GM06990 (cell line): ENCODE measurements at regions not wholly inside any gene's neighbourhood (a gene's known extent, or its start where the extent isn't known, plus 50 kb on each side); places are given as distances from the start of the nearest gene placed in this dataset.

Experiments
- DNase-seq: peaks from one replicate; pipeline ENCODE4 v3.0.0-alpha.2; 2011; ENCODE audit not compliant: insufficient read length; ENCODE audit errors: extremely low read depth
- H3K27me3 ChIP-seq: replicated peaks from 2 replicates; pipeline ENCODE4 v1.6.0; 2011; ENCODE audit warnings: low read length; ENCODE audit not compliant: control insufficient read depth, insufficient read depth
- H3K36me3 ChIP-seq: 2 replicates; pipeline ENCODE4 v1.5.1; 2011; ENCODE audit warnings: low read length; ENCODE audit not compliant: control insufficient read depth, insufficient read depth
- H3K4me3 ChIP-seq: replicated peaks from 2 replicates; pipeline ENCODE4 v1.5.1; 2011; ENCODE audit warnings: low read depth, mild to moderate bottlenecking, control low read depth, low read length
- TF ChIP-seq, protein P1 (sequence below): IDR thresholded peaks from 2 replicates; pipeline ENCODE4 v1.5.1; 2011; ENCODE audit warnings: low read length, control low read depth, mild to moderate bottlenecking, inconsistent platforms; ENCODE audit not compliant: insufficient read depth, poor library complexity, severe bottlenecking

- no peak for DNase-seq
- Histone ChIP-seq H3K27me3 (no peaks in the 10 kb centered on the region), H3K4me3 (no peak overlapping the region), H3K36me3 (no peaks in the 10 kb centered on the region)
- TF ChIP-seq, protein P1, sequence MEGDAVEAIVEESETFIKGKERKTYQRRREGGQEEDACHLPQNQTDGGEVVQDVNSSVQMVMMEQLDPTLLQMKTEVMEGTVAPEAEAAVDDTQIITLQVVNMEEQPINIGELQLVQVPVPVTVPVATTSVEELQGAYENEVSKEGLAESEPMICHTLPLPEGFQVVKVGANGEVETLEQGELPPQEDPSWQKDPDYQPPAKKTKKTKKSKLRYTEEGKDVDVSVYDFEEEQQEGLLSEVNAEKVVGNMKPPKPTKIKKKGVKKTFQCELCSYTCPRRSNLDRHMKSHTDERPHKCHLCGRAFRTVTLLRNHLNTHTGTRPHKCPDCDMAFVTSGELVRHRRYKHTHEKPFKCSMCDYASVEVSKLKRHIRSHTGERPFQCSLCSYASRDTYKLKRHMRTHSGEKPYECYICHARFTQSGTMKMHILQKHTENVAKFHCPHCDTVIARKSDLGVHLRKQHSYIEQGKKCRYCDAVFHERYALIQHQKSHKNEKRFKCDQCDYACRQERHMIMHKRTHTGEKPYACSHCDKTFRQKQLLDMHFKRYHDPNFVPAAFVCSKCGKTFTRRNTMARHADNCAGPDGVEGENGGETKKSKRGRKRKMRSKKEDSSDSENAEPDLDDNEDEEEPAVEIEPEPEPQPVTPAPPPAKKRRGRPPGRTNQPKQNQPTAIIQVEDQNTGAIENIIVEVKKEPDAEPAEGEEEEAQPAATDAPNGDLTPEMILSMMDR: no peak
Measured at GRCh38 chr9:14462950-14463349, 149.0 kb upstream of the NFIB start.

DNA sequence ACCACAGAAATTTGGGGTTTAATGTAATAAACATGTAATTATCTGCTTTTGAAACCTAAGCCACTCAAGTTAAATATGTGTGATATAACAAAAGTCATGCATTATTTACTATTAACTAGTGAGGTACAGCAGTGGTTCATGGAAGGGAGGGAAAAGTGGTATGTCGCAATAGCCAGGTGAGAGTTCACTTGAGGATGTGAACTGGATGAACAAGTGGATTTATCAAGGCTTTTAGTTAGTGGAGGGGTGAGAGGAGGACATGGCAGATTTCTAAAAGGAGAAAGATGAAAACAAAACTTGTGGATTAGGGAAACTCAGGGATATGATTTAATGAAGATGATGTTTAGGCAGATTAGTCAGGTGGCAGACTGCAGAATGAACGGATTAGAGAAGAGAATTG, 141.3 kb upstream of the NFIB start:
- DNase-seq: no peak
- no peaks in the 10 kb centered on the region for H3K36me3 ChIP-seq
- TF ChIP-seq, protein P1: no peak
- H3K4me3 ChIP-seq: no peak overlapping the region
- no peaks in the 10 kb centered on the region for H3K27me3 ChIP-seq

- DNase-seq: no peak
- TF ChIP-seq, protein P1: no peak
- Histone ChIP-seq H3K4me3 (no peak overlapping the region), H3K27me3 (no peaks in the 10 kb centered on the region), H3K36me3 (no peaks in the 10 kb centered on the region)
Measured at GRCh38 chr9:14453286-14453685, 139.3 kb upstream of the NFIB start.

GRCh38 chr9:14452539-14452938, 138.6 kb upstream of the NFIB start:
- no peaks in the 10 kb centered on the region for H3K27me3 ChIP-seq
- TF ChIP-seq, protein P1: no peak
- no peak for DNase-seq
- H3K36me3 ChIP-seq: no peaks in the 10 kb centered on the region
- no peak overlapping the region for H3K4me3 ChIP-seq

GRCh38 chr9:14451949-14452348, 138.0 kb upstream of the NFIB start:
- no peaks in the 10 kb centered on the region for H3K27me3 ChIP-seq
- peak; percentile 11 for DNase-seq
- TF ChIP-seq, protein P1: no peak
- no peak overlapping the region for H3K4me3 ChIP-seq
- no peaks in the 10 kb centered on the region for H3K36me3 ChIP-seq

DNA sequence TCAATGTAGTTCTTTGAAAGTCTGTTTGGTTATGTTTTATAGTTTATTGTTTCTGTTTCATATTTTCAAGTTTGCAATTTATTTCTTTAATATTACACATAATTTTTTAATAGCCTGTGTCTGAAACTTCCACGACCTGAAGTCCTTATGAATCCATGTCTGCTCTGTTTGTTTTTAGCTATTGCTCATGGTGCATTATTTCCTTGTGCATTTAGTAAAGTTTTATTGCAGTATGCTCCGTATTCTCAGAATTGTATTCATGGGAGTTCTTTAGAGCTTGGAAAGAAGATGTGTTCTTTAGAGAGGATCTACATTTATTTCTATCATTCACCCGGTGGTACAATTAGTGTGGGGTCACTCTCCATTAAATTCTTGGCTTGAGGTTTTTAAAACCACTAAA, 133.2 kb upstream of the NFIB start:
- DNase-seq: no peak
- TF ChIP-seq, protein P1: no peak
- H3K4me3 ChIP-seq: no peak overlapping the region
- H3K36me3 ChIP-seq: no peaks in the 10 kb centered on the region
- H3K27me3 ChIP-seq: no peaks in the 10 kb centered on the region
